Endothelial cell (in vitro differentiated cells): ENCODE measurements at regions not wholly inside any gene's neighbourhood (a gene's known extent, or its start where the extent isn't known, plus 50 kb on each side); places are given as distances from the start of the nearest gene placed in this dataset.
"Not testable (repeated sequence)": the region's sequence is repeated elsewhere in the genome, so short reads cannot be mapped to it uniquely, and the experiment has no call there.

Experiments used
- DNase-seq: peaks from one replicate; pipeline ENCODE4 v3.0.0; 2021; ENCODE audit warnings: low spot score
- H3K27ac Mint-ChIP-seq: one replicate; pipeline ENCODE4 v1.8.0; 2021; ENCODE audit warnings: mixed read lengths, inconsistent platforms; ENCODE audit not compliant: unreplicated experiment
- H3K27me3 Mint-ChIP-seq: one replicate; pipeline ENCODE4 v1.8.0; 2021; ENCODE audit warnings: mild to moderate bottlenecking, moderate library complexity, mixed read lengths, inconsistent platforms; ENCODE audit not compliant: unreplicated experiment
- H3K36me3 Mint-ChIP-seq: one replicate; pipeline ENCODE4 v1.8.0; 2021; ENCODE audit warnings: mild to moderate bottlenecking, low read depth, mixed read lengths, inconsistent platforms; ENCODE audit not compliant: unreplicated experiment
- H3K4me1 Mint-ChIP-seq: one replicate; pipeline ENCODE4 v1.8.0; 2021; ENCODE audit warnings: mild to moderate bottlenecking, mixed read lengths, inconsistent platforms; ENCODE audit not compliant: unreplicated experiment
- H3K4me3 Mint-ChIP-seq: one replicate; pipeline ENCODE4 v1.8.0; 2021; ENCODE audit warnings: mild to moderate bottlenecking, mixed read lengths, inconsistent platforms; ENCODE audit not compliant: unreplicated experiment
- H3K9me3 Mint-ChIP-seq: one replicate; pipeline ENCODE4 v1.8.0; 2021; ENCODE audit warnings: mixed read lengths, inconsistent platforms; ENCODE audit not compliant: unreplicated experiment
- TF ChIP-seq, protein P1 (sequence below): fragments of 200-600 bp; sonication (generic); IDR thresholded peaks from one replicate; pipeline ENCODE4 v1.5.0; 2021; ENCODE audit warnings: antibody characterized with exemption; ENCODE audit not compliant: unreplicated experiment

DNA sequence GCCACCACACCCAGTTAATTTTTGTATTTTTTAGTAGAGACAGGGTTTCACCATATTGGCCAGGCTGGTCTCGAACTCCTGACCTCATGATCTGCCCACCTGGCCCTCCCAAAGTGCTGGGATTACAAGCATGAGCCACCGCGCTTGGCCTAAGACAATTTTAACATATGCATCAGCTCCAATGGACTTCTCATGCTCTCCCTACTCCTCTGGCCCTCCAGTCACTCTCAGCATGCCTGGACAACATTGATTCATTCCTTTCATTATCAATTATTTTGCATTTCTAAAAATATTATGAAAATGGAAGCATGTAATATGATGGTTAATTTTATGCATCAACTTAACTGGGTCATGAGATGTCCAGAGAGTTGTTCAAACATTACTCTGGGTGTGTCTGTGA lies 469.1 kb upstream of the TMEM132C start:
- Mint-ChIP-seq H3K27ac (no peak overlapping the region), H3K9me3 (peaks cover 24% of the 10 kb centered on the region), H3K4me3 (no peak overlapping the region), H3K36me3 (no peaks in the 10 kb centered on the region), H3K27me3 (peaks cover 1% of the 10 kb centered on the region), H3K4me1 (no peaks in the 10 kb centered on the region)
- TF ChIP-seq, protein P1, sequence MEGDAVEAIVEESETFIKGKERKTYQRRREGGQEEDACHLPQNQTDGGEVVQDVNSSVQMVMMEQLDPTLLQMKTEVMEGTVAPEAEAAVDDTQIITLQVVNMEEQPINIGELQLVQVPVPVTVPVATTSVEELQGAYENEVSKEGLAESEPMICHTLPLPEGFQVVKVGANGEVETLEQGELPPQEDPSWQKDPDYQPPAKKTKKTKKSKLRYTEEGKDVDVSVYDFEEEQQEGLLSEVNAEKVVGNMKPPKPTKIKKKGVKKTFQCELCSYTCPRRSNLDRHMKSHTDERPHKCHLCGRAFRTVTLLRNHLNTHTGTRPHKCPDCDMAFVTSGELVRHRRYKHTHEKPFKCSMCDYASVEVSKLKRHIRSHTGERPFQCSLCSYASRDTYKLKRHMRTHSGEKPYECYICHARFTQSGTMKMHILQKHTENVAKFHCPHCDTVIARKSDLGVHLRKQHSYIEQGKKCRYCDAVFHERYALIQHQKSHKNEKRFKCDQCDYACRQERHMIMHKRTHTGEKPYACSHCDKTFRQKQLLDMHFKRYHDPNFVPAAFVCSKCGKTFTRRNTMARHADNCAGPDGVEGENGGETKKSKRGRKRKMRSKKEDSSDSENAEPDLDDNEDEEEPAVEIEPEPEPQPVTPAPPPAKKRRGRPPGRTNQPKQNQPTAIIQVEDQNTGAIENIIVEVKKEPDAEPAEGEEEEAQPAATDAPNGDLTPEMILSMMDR = no peak
- no peak for DNase-seq

DNA sequence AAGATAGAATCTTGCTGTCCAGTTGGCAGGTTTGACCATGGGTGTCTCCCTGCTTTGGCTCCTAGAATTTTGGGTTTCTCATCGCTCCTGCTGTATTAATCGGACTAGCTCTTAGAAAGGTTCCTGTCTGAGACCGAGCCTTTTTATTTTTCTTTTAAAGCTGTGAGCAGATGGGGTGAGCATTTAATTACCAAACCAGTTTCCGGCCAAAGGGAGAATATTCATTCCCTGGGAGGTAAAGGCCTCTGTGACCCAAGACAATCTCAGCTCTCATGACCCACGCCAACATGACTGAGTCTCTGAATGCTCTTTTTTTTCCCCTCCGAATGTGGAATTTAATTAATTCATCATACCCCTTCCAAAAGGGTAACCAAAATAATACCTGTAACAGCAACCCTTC lies 464.7 kb upstream of the TMEM132C start:
- Mint-ChIP-seq H3K4me1 (no peaks in the 10 kb centered on the region), H3K27ac (no peak overlapping the region), H3K4me3 (no peak overlapping the region), H3K27me3 (peaks cover 3% of the 10 kb centered on the region), H3K36me3 (no peaks in the 10 kb centered on the region), H3K9me3 (peaks cover 24% of the 10 kb centered on the region)
- no peak for DNase-seq
- TF ChIP-seq, protein P1 = no peak

DNA sequence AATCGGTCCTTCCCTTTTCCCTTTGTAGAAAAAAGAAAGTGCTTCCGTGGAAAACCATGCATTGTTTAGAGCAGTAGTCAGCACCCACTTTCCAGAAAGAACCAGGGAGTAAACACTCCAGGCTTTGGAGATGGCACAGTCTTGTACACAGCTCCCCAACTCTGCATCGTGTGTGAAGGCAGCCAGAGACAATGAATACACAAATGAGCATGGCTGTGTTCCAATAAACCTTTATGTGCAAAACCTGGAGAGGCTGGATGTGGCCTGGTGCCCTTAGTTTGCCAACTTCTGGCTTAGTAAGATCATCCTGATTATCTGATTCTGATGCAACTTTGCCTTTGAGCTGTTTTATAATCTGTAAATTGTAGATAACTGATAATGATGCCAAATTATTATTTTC lies 463.4 kb upstream of the TMEM132C start:
- TF ChIP-seq, protein P1 = no peak
- no peak for DNase-seq
- Mint-ChIP-seq H3K36me3 (no peaks in the 10 kb centered on the region), H3K4me3 (no peak overlapping the region), H3K27me3 (peaks cover 3% of the 10 kb centered on the region), H3K27ac (no peak overlapping the region), H3K4me1 (no peaks in the 10 kb centered on the region), H3K9me3 (peaks cover 24% of the 10 kb centered on the region)

GRCh38 chr12:127809275-127809674 lies 457.7 kb upstream of the TMEM132C start:
- TF ChIP-seq, protein P1 = no peak
- peaks cover 5% of the 10 kb centered on the region for H3K27me3 Mint-ChIP-seq

GRCh38 chr12:127810041-127810440 lies 456.9 kb upstream of the TMEM132C start:
- H3K4me1 Mint-ChIP-seq = no peaks in the 10 kb centered on the region
- no peaks in the 10 kb centered on the region for H3K36me3 Mint-ChIP-seq

More at GRCh38 chr12:127809275-127809674, 457.7 kb upstream of the TMEM132C start:
- no peak for DNase-seq
- H3K9me3 Mint-ChIP-seq = peaks cover 14% of the 10 kb centered on the region
- no peak overlapping the region for H3K4me3 Mint-ChIP-seq
- no peaks in the 10 kb centered on the region for H3K36me3 Mint-ChIP-seq
- H3K27ac Mint-ChIP-seq = no peak overlapping the region
- H3K4me1 Mint-ChIP-seq = no peaks in the 10 kb centered on the region

DNA sequence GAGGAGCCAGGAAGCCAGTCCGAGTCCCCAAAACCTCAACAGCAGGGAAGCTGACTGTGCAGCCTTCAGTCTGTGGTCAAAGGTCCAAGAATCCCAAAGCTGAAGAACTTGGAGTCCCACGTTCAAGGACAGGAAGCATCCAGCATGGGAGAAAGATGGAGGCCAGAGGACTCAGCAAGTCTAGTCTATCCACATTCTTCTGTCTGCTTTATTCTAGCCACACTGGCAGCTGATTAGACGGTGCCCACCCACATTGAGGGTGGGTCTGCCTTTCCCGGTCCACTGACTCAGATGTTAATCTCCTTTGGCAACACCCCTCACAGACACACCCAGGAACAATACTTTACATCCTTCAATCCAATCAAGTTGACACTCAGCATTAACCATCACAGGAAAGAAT lies 456.5 kb upstream of the TMEM132C start:
- not testable (repeated sequence) for H3K4me3 Mint-ChIP-seq, H3K4me1 Mint-ChIP-seq, DNase-seq, H3K27ac Mint-ChIP-seq, H3K36me3 Mint-ChIP-seq, H3K27me3 Mint-ChIP-seq
- H3K9me3 Mint-ChIP-seq = peaks cover 21% of the 10 kb centered on the region

More at GRCh38 chr12:127810041-127810440, 456.9 kb upstream of the TMEM132C start:
- no peak for DNase-seq
- Mint-ChIP-seq H3K4me3 (no peak overlapping the region), H3K27ac (no peak overlapping the region), H3K27me3 (peaks cover 3% of the 10 kb centered on the region), H3K9me3 (peaks cover 20% of the 10 kb centered on the region)
- TF ChIP-seq, protein P1 = no peak
